Gastroesophageal sphincter (tissue), 4 donors: ENCODE measurements at regions not wholly inside any gene's neighbourhood (a gene's known extent, or its start where the extent isn't known, plus 50 kb on each side); places are given as distances from the start of the nearest gene placed in this dataset.

Experiments
- ATAC-seq: fragments of 150-250 bp; one replicate; pipeline ENCODE4 v1.9.1; 2016; ENCODE audit warnings: mild to moderate bottlenecking, moderate library complexity
- H3K27ac ChIP-seq, 4 donors: fragments of 200-600 bp; sonication (generic) in 3 of 4; 1 replicate in 3 of 4; 2 replicates in 1 of 4; pipeline ENCODE4 v1.5.1; 2016 to 2019
- H3K27me3 ChIP-seq: fragments of 200-600 bp; sonication (generic); one replicate; pipeline ENCODE4 v1.5.1; 2019
- H3K36me3 ChIP-seq, 2 donors: fragments of 200-600 bp; sonication (generic); one replicate each; pipeline ENCODE4 v1.5.1; 2019; ENCODE audit warnings: control low read depth in 1 of 2
- H3K4me1 ChIP-seq, 3 donors: fragments of 200-600 bp; sonication (generic); 1 replicate in 2 of 3; 2 replicates in 1 of 3; pipeline ENCODE4 v1.5.1; 2016 to 2019; ENCODE audit warnings: control low read depth in 2 of 3
- H3K4me3 ChIP-seq, 2 donors: fragments of 200-600 bp; sonication (generic); one replicate each; pipeline ENCODE4 v1.5.1; 2019; ENCODE audit warnings: mild to moderate bottlenecking in 1 of 2, moderate library complexity in 1 of 2
- H3K9me3 ChIP-seq, 3 donors: fragments of 200-600 bp; sonication (generic); one replicate each; pipeline ENCODE4 v1.5.1; 2017 to 2019; ENCODE audit warnings: control low read depth in 2 of 3
- CTCF ChIP-seq, 4 experiments: fragments of 200-600 bp in 2 of 4; fragments of 450-650 bp in 2 of 4; sonication (generic) in 1 of 4; IDR thresholded peaks; one replicate each; pipeline ENCODE4 v1.5.1; 2017 to 2019; ENCODE audit warnings: antibody characterized with exemption in 4 of 4, mild to moderate bottlenecking in 2 of 4, moderate library complexity in 2 of 4
- EP300 ChIP-seq: sonication (generic); formaldehyde crosslinking; IDR thresholded peaks from one replicate; pipeline ENCODE4 v1.6.1; 2017; ENCODE audit warnings: antibody characterized with exemption, mild to moderate bottlenecking
- POLR2A ChIP-seq, 2 donors: fragments of 450-650 bp; IDR thresholded peaks; one replicate each; pipeline ENCODE4 v1.6.1; 2017; ENCODE audit warnings: antibody characterized with exemption in 2 of 2, mild to moderate bottlenecking in 2 of 2, moderate library complexity in 1 of 2
- POLR2AphosphoS5 ChIP-seq: sonication (generic); formaldehyde crosslinking; IDR thresholded peaks from one replicate; pipeline ENCODE4 v1.6.1; 2017; ENCODE audit warnings: antibody characterized with exemption
- WGBS, 2 donors: methylation state at CpG; one replicate each; pipeline ENCODE4 v1.1.5; 2018; ENCODE audit warnings: low coverage in 1 of 2; 5-methylcytosine and 5-hydroxymethylcytosine counted together

- no peak for ATAC-seq
- H3K4me3 ChIP-seq: no peak overlapping the region
- 40 to 65% methylated on average over 5 of the region's 5 CpGs for WGBS, 2 donors
- no peak overlapping the region for H3K27ac ChIP-seq
- H3K4me1 ChIP-seq: peaks cover 0 to 6% (median 0%) of the 10 kb centered on the region in 3 donors
- no peaks in the 10 kb centered on the region for H3K36me3 ChIP-seq
- no peaks in the 10 kb centered on the region for H3K27me3 ChIP-seq
- no peaks in the 10 kb centered on the region for H3K9me3 ChIP-seq
- no peak for TF ChIP-seq POLR2AphosphoS5
- TF ChIP-seq CTCF (IDR thresholded peaks at IDR 0.05): no peak
- TF ChIP-seq EP300: no peak
- no peak for TF ChIP-seq POLR2A (IDR thresholded peaks at IDR 0.05)
These were observed 511.2 kb upstream of the JARID2 start for GRCh38 chr6:14734416-14735340.

GRCh38 chr6:14735956-14736486, 509.8 kb upstream of the JARID2 start:
- H3K4me3 ChIP-seq: no peak overlapping the region
- no peak overlapping the region for H3K27ac ChIP-seq
- TF ChIP-seq POLR2A (IDR thresholded peaks at IDR 0.05): no peak
- no peak for TF ChIP-seq EP300
- no peak for TF ChIP-seq POLR2AphosphoS5
- no peak for TF ChIP-seq CTCF (IDR thresholded peaks at IDR 0.05)
- no peaks in the 10 kb centered on the region for H3K36me3 ChIP-seq
- H3K27me3 ChIP-seq: no peaks in the 10 kb centered on the region
- WGBS, 2 donors: 100% methylated on average over 1 of the region's 1 CpG
- no peaks in the 10 kb centered on the region for H3K4me1 ChIP-seq
- no peak for ATAC-seq
- H3K9me3 ChIP-seq: no peaks in the 10 kb centered on the region

GRCh38 chr6:14736554-14736953, 509.3 kb upstream of the JARID2 start:
- TF ChIP-seq POLR2AphosphoS5 (no peak), EP300 (no peak), CTCF (IDR thresholded peaks at IDR 0.05) (no peak), POLR2A (IDR thresholded peaks at IDR 0.05) (no peak)
- WGBS, 2 donors: 89 to 100% methylated on average over 1 to 2 of the region's 2 CpGs
- Histone ChIP-seq H3K36me3 (no peaks in the 10 kb centered on the region), H3K27ac (no peak overlapping the region), H3K4me1 (no peaks in the 10 kb centered on the region), H3K27me3 (no peaks in the 10 kb centered on the region), H3K4me3 (no peak overlapping the region), H3K9me3 (no peaks in the 10 kb centered on the region)
- no peak for ATAC-seq

GRCh38 chr6:14738497-14738896, 507.4 kb upstream of the JARID2 start:
- H3K4me1 ChIP-seq: no peaks in the 10 kb centered on the region
- no peaks in the 10 kb centered on the region for H3K27me3 ChIP-seq
- WGBS, 2 donors: 88 to 100% methylated on average over 2 of the region's 2 CpGs
- H3K9me3 ChIP-seq: no peaks in the 10 kb centered on the region
- H3K4me3 ChIP-seq: no peak overlapping the region
- TF ChIP-seq POLR2AphosphoS5 (no peak), POLR2A (IDR thresholded peaks at IDR 0.05) (no peak), CTCF (IDR thresholded peaks at IDR 0.05) (no peak)
- ATAC-seq: no peak
- no peaks in the 10 kb centered on the region for H3K36me3 ChIP-seq
- H3K27ac ChIP-seq: no peak overlapping the region

GRCh38 chr6:14738933-14739332, 506.9 kb upstream of the JARID2 start:
- WGBS, 2 donors: 74 to 76% methylated on average over 4 to 5 of the region's 5 CpGs
- Histone ChIP-seq H3K4me1 (no peaks in the 10 kb centered on the region), H3K4me3 (no peak overlapping the region), H3K27ac (no peak overlapping the region), H3K9me3 (no peaks in the 10 kb centered on the region), H3K36me3 (no peaks in the 10 kb centered on the region), H3K27me3 (no peaks in the 10 kb centered on the region)
- no peak for TF ChIP-seq EP300
- TF ChIP-seq POLR2A (IDR thresholded peaks at IDR 0.05): no peak
- TF ChIP-seq POLR2AphosphoS5: no peak
- TF ChIP-seq CTCF (IDR thresholded peaks at IDR 0.05): no peak
- no peak for ATAC-seq
